ENCODE measurements at regions not wholly inside any gene's neighbourhood (a gene's known extent, or its start where the extent isn't known, plus 50 kb on each side); places are given as distances from the start of the nearest gene placed in this dataset.

GRCh38 chr16:66064801-66065530 is 301.5 kb upstream of the CDH5 start:
- WGBS = 21% methylated on average over 1 of the region's 1 CpG
- intact Hi-C loops (cut with DNase I) = no loop called here
- ATAC-seq = no peak

GRCh38 chr16:66058832-66059231 is 307.7 kb upstream of the CDH5 start:
- ATAC-seq (no peak), DNase-seq (no peak)
- no peaks in the 10 kb centered on the region for H3K27me3 ChIP-seq (ENCODE audit: control insufficient read depth, insufficient read depth)
- intact Hi-C loops (cut with DNase I) = no loop called here
- H3K9me3 ChIP-seq (ENCODE audit: control insufficient read depth, low read length) = no peaks in the 10 kb centered on the region
- no peak overlapping the region for H3K4me3 ChIP-seq (ENCODE audit: low read length)
- no peak overlapping the region for H3K27ac ChIP-seq (ENCODE audit: low read length)
- 68% methylated on average over 1 of the region's 1 CpG for WGBS
- no peaks in the 10 kb centered on the region for H3K4me1 ChIP-seq (ENCODE audit: control insufficient read depth, insufficient read depth, low read length)

More at GRCh38 chr16:66064801-66065530, 301.5 kb upstream of the CDH5 start:
- H3K27me3 ChIP-seq (ENCODE audit: control insufficient read depth, insufficient read depth) = no peaks in the 10 kb centered on the region
- no peak overlapping the region for H3K27ac ChIP-seq (ENCODE audit: low read length)
- H3K4me3 ChIP-seq (ENCODE audit: low read length) = no peak overlapping the region
- DNase-seq = no peak
- no peaks in the 10 kb centered on the region for H3K9me3 ChIP-seq (ENCODE audit: control insufficient read depth, low read length)
- H3K4me1 ChIP-seq (ENCODE audit: control insufficient read depth, insufficient read depth, low read length) = peaks cover 2% of the 10 kb centered on the region

DNA sequence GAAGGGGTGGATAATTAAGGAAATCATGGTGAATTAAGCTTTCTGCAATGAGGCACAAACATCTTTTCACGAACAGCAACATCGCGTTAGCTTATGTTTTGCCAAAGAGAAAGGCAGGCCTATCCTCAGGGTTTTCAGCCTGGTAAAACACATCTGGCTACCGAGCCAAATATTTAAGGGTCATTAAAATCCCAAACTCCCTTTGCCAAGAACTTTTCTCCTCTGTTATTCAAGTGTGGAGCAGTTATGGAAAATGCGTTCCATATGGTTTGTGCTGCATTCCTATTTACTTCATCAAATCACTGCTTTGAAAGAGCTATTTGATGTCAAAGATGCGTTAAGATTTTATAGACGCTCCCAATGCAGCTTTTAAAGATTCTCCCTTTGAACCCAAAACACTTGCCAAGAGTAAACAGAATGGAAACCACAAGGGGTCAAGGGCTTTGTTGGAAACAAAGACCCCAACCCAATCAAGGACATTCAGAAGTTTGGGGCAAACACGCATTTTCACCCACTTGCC is 308.3 kb upstream of the CDH5 start:
- intact Hi-C loops (cut with DNase I) = no loop called here
- no peaks in the 10 kb centered on the region for H3K9me3 ChIP-seq (ENCODE audit: control insufficient read depth, low read length)
- ATAC-seq (no peak), DNase-seq (no peak)
- no peak overlapping the region for H3K27ac ChIP-seq (ENCODE audit: low read length)
- no peaks in the 10 kb centered on the region for H3K4me1 ChIP-seq (ENCODE audit: control insufficient read depth, insufficient read depth, low read length)
- H3K27me3 ChIP-seq (ENCODE audit: control insufficient read depth, insufficient read depth) = no peaks in the 10 kb centered on the region
- 79% methylated on average over 8 of the region's 8 CpGs for WGBS
- H3K4me3 ChIP-seq (ENCODE audit: low read length) = no peak overlapping the region

- Histone ChIP-seq H3K4me1 (ENCODE audit: control insufficient read depth, insufficient read depth, low read length) (no peaks in the 10 kb centered on the region), H3K9me3 (ENCODE audit: control insufficient read depth, low read length) (no peaks in the 10 kb centered on the region), H3K27me3 (ENCODE audit: control insufficient read depth, insufficient read depth) (no peaks in the 10 kb centered on the region), H3K27ac (ENCODE audit: low read length) (no peak overlapping the region), H3K4me3 (ENCODE audit: low read length) (no peak overlapping the region)
- intact Hi-C loops (cut with DNase I) = no loop called here
- ATAC-seq (no peak), DNase-seq (no peak)
- WGBS = 92% methylated on average over 3 of the region's 3 CpGs
These were observed 309.4 kb upstream of the CDH5 start for GRCh38 chr16:66057057-66057456.

DNA sequence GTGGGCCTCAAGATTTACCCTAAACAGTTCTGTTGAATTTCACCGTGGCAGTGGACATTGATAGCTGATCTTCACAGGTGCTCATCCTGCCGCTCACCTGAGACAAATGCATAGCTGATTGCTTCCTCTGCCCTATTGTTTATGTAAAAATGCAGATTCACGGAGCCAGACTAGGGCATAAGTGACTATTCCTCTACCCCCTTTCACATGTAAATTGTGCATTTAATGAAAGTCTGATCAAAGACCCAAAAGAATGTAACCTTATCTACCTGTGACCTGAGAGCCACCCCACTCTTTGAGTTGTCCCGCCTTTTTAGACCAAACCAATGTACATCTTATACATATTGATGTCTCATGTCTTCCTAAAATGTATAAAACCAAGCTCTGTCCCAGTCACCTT is 312.4 kb upstream of the CDH5 start:
- H3K27ac ChIP-seq (ENCODE audit: low read length) = no peak overlapping the region
- H3K4me3 ChIP-seq (ENCODE audit: low read length) = no peak overlapping the region
- H3K9me3 ChIP-seq (ENCODE audit: control insufficient read depth, low read length) = no peaks in the 10 kb centered on the region
- DNase-seq (no peak), ATAC-seq (no peak)
- WGBS = 90% methylated on average over 4 of the region's 4 CpGs
- no peaks in the 10 kb centered on the region for H3K27me3 ChIP-seq (ENCODE audit: control insufficient read depth, insufficient read depth)
- intact Hi-C loops (cut with DNase I) = no loop called here
- H3K4me1 ChIP-seq (ENCODE audit: control insufficient read depth, insufficient read depth, low read length) = peaks cover 4% of the 10 kb centered on the region

DNA sequence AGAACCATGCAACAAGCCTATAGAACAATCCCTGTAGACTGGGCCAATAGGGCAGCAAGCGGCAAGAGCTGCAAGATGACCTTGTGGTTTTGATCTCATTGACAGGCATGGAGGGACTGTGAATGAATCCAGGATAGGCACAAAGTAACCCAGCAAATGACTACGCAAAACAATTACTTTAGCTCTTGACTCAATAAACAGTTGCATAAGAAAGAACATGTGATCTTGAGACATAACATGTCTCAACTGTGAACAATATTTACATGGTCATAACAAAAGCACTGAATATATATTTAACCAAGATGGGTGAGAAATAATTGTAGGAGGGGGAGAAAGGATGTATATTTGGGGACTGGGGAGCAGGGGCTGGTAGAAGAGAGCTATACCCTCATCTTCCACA is 313.7 kb upstream of the CDH5 start:
- Histone ChIP-seq H3K27me3 (ENCODE audit: control insufficient read depth, insufficient read depth) (no peaks in the 10 kb centered on the region), H3K4me1 (ENCODE audit: control insufficient read depth, insufficient read depth, low read length) (peaks cover 4% of the 10 kb centered on the region), H3K4me3 (ENCODE audit: low read length) (no peak overlapping the region), H3K9me3 (ENCODE audit: control insufficient read depth, low read length) (no peaks in the 10 kb centered on the region), H3K27ac (ENCODE audit: low read length) (no peak overlapping the region)
- intact Hi-C loops (cut with DNase I) = no loop called here
- ATAC-seq (no peak), DNase-seq (no peak)
- 96% methylated on average over 2 of the region's 2 CpGs for WGBS

GRCh38 chr16:66050991-66051390 is 315.5 kb upstream of the CDH5 start:
- Histone ChIP-seq H3K4me3 (ENCODE audit: low read length) (no peak overlapping the region), H3K27ac (ENCODE audit: low read length) (no peak overlapping the region), H3K9me3 (ENCODE audit: control insufficient read depth, low read length) (no peaks in the 10 kb centered on the region), H3K27me3 (ENCODE audit: control insufficient read depth, insufficient read depth) (no peaks in the 10 kb centered on the region), H3K4me1 (ENCODE audit: control insufficient read depth, insufficient read depth, low read length) (peaks cover 4% of the 10 kb centered on the region)
- intact Hi-C loops (cut with DNase I) = no loop called here
- no peak for DNase-seq
- 52% methylated on average over 2 of the region's 2 CpGs for WGBS
- ATAC-seq = no peak

DNA sequence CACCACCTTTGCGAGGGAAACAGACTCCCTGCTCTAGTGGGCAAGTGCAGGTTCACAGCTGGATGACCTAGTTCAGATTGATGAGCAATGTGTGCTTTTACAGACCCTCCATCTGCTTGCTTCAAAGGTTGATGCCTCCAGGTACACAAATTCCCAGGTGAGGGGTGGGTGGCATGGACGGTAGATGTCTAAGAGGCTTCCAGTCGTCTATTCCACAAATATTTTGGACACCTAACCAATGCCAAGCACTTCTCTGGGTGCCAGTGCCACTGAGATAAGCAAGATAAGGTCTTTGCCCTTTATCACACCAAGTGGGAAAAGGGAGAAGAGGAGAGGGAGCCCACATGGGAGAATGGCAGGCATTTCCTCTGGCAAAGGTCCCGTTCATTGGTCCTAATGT is 316.6 kb upstream of the CDH5 start:
- DNase-seq = no peak
- no peak for ATAC-seq
- peaks cover 4% of the 10 kb centered on the region for H3K4me1 ChIP-seq (ENCODE audit: control insufficient read depth, insufficient read depth, low read length)
- intact Hi-C loops (cut with DNase I) = no loop called here
- H3K27ac ChIP-seq (ENCODE audit: low read length) = no peak overlapping the region
- no peaks in the 10 kb centered on the region for H3K27me3 ChIP-seq (ENCODE audit: control insufficient read depth, insufficient read depth)
- 75% methylated on average over 4 of the region's 4 CpGs for WGBS
- no peaks in the 10 kb centered on the region for H3K9me3 ChIP-seq (ENCODE audit: control insufficient read depth, low read length)
- no peak overlapping the region for H3K4me3 ChIP-seq (ENCODE audit: low read length)

DNA sequence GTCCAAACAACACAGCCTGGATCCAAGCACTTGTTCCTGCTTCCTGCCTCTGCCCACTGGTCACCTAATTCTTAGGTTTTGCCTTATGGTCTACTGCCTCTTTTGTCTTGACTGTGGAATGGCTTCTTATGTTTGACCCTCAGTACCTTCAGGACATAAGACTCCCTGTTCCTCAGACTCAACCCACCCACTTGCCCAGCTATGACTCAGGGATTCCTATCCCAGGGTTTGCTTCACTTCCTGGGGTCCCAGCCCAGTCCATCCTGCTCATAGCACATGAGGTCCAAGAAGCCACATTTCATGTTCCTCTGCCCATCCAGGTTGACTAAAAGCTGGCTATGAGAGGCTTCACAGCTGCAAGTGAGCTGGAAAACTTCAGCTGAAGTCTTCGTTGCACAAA is 320.9 kb upstream of the CDH5 start:
- intact Hi-C loops (cut with DNase I) = no loop called here
- WGBS = 91% methylated on average over 1 of the region's 1 CpG
- Histone ChIP-seq H3K4me1 (ENCODE audit: control insufficient read depth, insufficient read depth, low read length) (peaks cover 2% of the 10 kb centered on the region), H3K27me3 (ENCODE audit: control insufficient read depth, insufficient read depth) (no peaks in the 10 kb centered on the region), H3K27ac (ENCODE audit: low read length) (no peak overlapping the region), H3K9me3 (ENCODE audit: control insufficient read depth, low read length) (no peaks in the 10 kb centered on the region), H3K4me3 (ENCODE audit: low read length) (no peak overlapping the region)
- ATAC-seq = no peak
- DNase-seq = no peak

GRCh38 chr16:66044556-66044955 is 321.9 kb upstream of the CDH5 start:
- DNase-seq (no peak), ATAC-seq (no peak)
- Histone ChIP-seq H3K4me3 (ENCODE audit: low read length) (no peak overlapping the region), H3K9me3 (ENCODE audit: control insufficient read depth, low read length) (no peaks in the 10 kb centered on the region), H3K27ac (ENCODE audit: low read length) (no peak overlapping the region), H3K27me3 (ENCODE audit: control insufficient read depth, insufficient read depth) (no peaks in the 10 kb centered on the region), H3K4me1 (ENCODE audit: control insufficient read depth, insufficient read depth, low read length) (no peaks in the 10 kb centered on the region)
- intact Hi-C loops (cut with DNase I) = no loop called here
- 27% methylated on average over 2 of the region's 2 CpGs for WGBS

- WGBS = 90% methylated on average over 3 of the region's 3 CpGs
- Histone ChIP-seq H3K4me1 (ENCODE audit: control insufficient read depth, insufficient read depth, low read length) (no peaks in the 10 kb centered on the region), H3K9me3 (ENCODE audit: control insufficient read depth, low read length) (no peaks in the 10 kb centered on the region), H3K4me3 (ENCODE audit: low read length) (no peak overlapping the region), H3K27ac (ENCODE audit: low read length) (no peak overlapping the region), H3K27me3 (ENCODE audit: control insufficient read depth, insufficient read depth) (no peaks in the 10 kb centered on the region)
- intact Hi-C loops (cut with DNase I) = no loop called here
- no peak for ATAC-seq
- no peak for DNase-seq
These were observed 322.4 kb upstream of the CDH5 start for GRCh38 chr16:66044089-66044488.

DNA sequence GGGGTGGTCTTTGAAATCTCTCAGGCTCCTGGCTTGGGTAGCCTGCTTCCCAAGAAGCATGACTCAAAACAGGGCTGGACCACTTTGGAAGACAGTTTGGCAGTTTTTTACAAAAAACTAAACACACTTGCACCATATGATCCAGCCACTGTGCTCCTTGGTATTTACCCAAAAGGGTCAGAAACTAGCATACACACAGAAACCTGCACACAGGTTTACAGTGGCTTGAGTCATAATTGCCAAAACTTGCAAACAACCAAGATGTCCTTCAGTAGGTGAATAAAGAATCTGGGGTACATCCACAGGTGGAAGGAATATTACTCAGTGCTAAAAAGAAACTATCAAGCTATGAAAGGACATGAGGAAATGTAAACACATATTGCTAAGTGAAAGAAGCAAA is 323.2 kb upstream of the CDH5 start:
- Histone ChIP-seq H3K9me3 (ENCODE audit: control insufficient read depth, low read length) (no peaks in the 10 kb centered on the region), H3K27me3 (ENCODE audit: control insufficient read depth, insufficient read depth) (no peaks in the 10 kb centered on the region), H3K4me1 (ENCODE audit: control insufficient read depth, insufficient read depth, low read length) (no peaks in the 10 kb centered on the region), H3K4me3 (ENCODE audit: low read length) (no peak overlapping the region), H3K27ac (ENCODE audit: low read length) (no peak overlapping the region)
- intact Hi-C loops (cut with DNase I) = no loop called here
- ATAC-seq (no peak), DNase-seq (no peak)
